SK-N-SH treated with all-trans-retinoic acid at 6 μM for 48 hours (cell line): ENCODE measurements at regions not wholly inside any gene's neighbourhood (a gene's known extent, or its start where the extent isn't known, plus 50 kb on each side); places are given as distances from the start of the nearest gene placed in this dataset.

Source experiments
- ATAC-seq: fragments of 200-7000 bp; cut with Tn5 transposase; 3 replicates; pipeline ENCODE4 v1.9.1; 2020; ENCODE audit warnings: mild to moderate bottlenecking, moderate library complexity
- ARNTL ChIP-seq: fragments of 450-650 bp; formaldehyde crosslinking; IDR thresholded peaks from 2 replicates; pipeline ENCODE4 v1.5.0; 2020; ENCODE audit warnings: low read depth, mild to moderate bottlenecking, moderate library complexity, borderline replicate concordance
- CREB5 ChIP-seq: fragments of 250-450 bp; sonication (Bioruptor Pico); IDR thresholded peaks from 2 replicates; pipeline ENCODE4 v1.5.1; 2020; ENCODE audit warnings: low read depth, mild to moderate bottlenecking, moderate library complexity
- CSRNP3 ChIP-seq: fragments of 250-450 bp; sonication (Bioruptor Pico); IDR thresholded peaks from 2 replicates; pipeline ENCODE4 v1.5.1; 2021; ENCODE audit warnings: mild to moderate bottlenecking, moderate library complexity
- ESRRG ChIP-seq: fragments of 250-450 bp; sonication (Bioruptor Pico); IDR thresholded peaks from 2 replicates; pipeline ENCODE4 v1.6.1; 2021; ENCODE audit warnings: mild to moderate bottlenecking
- PPARA ChIP-seq: fragments of 250-450 bp; sonication (Bioruptor Pico); IDR thresholded peaks from 2 replicates; pipeline ENCODE4 v1.5.0; 2020; ENCODE audit warnings: mild to moderate bottlenecking, borderline replicate concordance
- SNAI2 ChIP-seq: fragments of 250-450 bp; sonication (Bioruptor Pico); IDR thresholded peaks from 2 replicates; pipeline ENCODE4 v1.5.0; 2020; ENCODE audit warnings: mild to moderate bottlenecking, moderate library complexity
- TCF4 ChIP-seq: fragments of 250-450 bp; sonication (Bioruptor Pico); IDR thresholded peaks from 2 replicates; pipeline ENCODE4 v1.8.0; 2021; ENCODE audit warnings: mild to moderate bottlenecking, moderate library complexity, borderline replicate concordance
- TOX ChIP-seq: fragments of 250-450 bp; sonication (Bioruptor Pico); IDR thresholded peaks from 2 replicates; pipeline ENCODE4 v1.8.0; 2021; ENCODE audit warnings: mild to moderate bottlenecking, moderate library complexity, borderline replicate concordance
- ZFP3 ChIP-seq: fragments of 250-450 bp; sonication (Bioruptor Pico); IDR thresholded peaks from 2 replicates; pipeline ENCODE4 v1.5.0; 2020; ENCODE audit warnings: mild to moderate bottlenecking, moderate library complexity
- ZFP30 ChIP-seq: fragments of 450-650 bp; formaldehyde crosslinking; IDR thresholded peaks from 2 replicates; pipeline ENCODE4 v1.5.0; 2022; ENCODE audit warnings: mild to moderate bottlenecking, moderate library complexity
- ZNF565 ChIP-seq: fragments of 450-650 bp; formaldehyde crosslinking; conservative IDR thresholded peaks from 2 replicates; pipeline ENCODE4 v1.5.0; 2020; ENCODE audit warnings: low read depth, mild to moderate bottlenecking, moderate library complexity
- ZNF70 ChIP-seq: fragments of 450-650 bp; formaldehyde crosslinking; IDR thresholded peaks from 2 replicates; pipeline ENCODE4 v1.5.0; 2020; ENCODE audit warnings: mild to moderate bottlenecking, moderate library complexity
- ZNF8 ChIP-seq: fragments of 450-650 bp; formaldehyde crosslinking; IDR thresholded peaks from 2 replicates; pipeline ENCODE4 v1.5.0; 2020; ENCODE audit warnings: mild to moderate bottlenecking, moderate library complexity
- TF ChIP-seq, protein P1 (sequence below): fragments of 250-450 bp; sonication (Bioruptor Pico); IDR thresholded peaks from 2 replicates; pipeline ENCODE4 v1.8.0; 2020; ENCODE audit warnings: mild to moderate bottlenecking, moderate library complexity, borderline replicate concordance
- TF ChIP-seq, protein P2 (sequence below): fragments of 250-450 bp; sonication (Bioruptor Pico); IDR thresholded peaks from 2 replicates; pipeline ENCODE4 v1.5.0; 2020; ENCODE audit warnings: mild to moderate bottlenecking, moderate library complexity
- TF ChIP-seq, protein P3 (sequence below): fragments of 250-450 bp; sonication (Bioruptor Pico); IDR thresholded peaks from 2 replicates; pipeline ENCODE4 v1.8.0; 2021; ENCODE audit warnings: low read depth, mild to moderate bottlenecking, moderate library complexity, borderline replicate concordance

GRCh38 chr4:170723171-170723570 lies 633.4 kb upstream of the AADAT start:
- TF ChIP-seq CSRNP3 (CRISPR knock-in tag) (no peak), ARNTL (no peak), ZFP3 (CRISPR knock-in tag) (no peak), PPARA (CRISPR knock-in tag) (no peak), CREB5 (CRISPR knock-in tag) (no peak), ZNF8 (CRISPR knock-in tag) (no peak), SNAI2 (CRISPR knock-in tag) (no peak), ZNF565 (no peak), ESRRG (CRISPR knock-in tag) (no peak), TOX (CRISPR knock-in tag) (no peak), ZFP30 (no peak)
- TF ChIP-seq, protein P1, sequence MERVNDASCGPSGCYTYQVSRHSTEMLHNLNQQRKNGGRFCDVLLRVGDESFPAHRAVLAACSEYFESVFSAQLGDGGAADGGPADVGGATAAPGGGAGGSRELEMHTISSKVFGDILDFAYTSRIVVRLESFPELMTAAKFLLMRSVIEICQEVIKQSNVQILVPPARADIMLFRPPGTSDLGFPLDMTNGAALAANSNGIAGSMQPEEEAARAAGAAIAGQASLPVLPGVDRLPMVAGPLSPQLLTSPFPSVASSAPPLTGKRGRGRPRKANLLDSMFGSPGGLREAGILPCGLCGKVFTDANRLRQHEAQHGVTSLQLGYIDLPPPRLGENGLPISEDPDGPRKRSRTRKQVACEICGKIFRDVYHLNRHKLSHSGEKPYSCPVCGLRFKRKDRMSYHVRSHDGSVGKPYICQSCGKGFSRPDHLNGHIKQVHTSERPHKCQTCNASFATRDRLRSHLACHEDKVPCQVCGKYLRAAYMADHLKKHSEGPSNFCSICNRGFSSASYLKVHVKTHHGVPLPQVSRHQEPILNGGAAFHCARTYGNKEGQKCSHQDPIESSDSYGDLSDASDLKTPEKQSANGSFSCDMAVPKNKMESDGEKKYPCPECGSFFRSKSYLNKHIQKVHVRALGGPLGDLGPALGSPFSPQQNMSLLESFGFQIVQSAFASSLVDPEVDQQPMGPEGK (CRISPR knock-in tag), result no peak
- TF ChIP-seq, protein P2, sequence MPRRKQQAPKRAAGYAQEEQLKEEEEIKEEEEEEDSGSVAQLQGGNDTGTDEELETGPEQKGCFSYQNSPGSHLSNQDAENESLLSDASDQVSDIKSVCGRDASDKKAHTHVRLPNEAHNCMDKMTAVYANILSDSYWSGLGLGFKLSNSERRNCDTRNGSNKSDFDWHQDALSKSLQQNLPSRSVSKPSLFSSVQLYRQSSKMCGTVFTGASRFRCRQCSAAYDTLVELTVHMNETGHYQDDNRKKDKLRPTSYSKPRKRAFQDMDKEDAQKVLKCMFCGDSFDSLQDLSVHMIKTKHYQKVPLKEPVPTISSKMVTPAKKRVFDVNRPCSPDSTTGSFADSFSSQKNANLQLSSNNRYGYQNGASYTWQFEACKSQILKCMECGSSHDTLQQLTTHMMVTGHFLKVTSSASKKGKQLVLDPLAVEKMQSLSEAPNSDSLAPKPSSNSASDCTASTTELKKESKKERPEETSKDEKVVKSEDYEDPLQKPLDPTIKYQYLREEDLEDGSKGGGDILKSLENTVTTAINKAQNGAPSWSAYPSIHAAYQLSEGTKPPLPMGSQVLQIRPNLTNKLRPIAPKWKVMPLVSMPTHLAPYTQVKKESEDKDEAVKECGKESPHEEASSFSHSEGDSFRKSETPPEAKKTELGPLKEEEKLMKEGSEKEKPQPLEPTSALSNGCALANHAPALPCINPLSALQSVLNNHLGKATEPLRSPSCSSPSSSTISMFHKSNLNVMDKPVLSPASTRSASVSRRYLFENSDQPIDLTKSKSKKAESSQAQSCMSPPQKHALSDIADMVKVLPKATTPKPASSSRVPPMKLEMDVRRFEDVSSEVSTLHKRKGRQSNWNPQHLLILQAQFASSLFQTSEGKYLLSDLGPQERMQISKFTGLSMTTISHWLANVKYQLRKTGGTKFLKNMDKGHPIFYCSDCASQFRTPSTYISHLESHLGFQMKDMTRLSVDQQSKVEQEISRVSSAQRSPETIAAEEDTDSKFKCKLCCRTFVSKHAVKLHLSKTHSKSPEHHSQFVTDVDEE (CRISPR knock-in tag), result no peak
- TF ChIP-seq, protein P3, sequence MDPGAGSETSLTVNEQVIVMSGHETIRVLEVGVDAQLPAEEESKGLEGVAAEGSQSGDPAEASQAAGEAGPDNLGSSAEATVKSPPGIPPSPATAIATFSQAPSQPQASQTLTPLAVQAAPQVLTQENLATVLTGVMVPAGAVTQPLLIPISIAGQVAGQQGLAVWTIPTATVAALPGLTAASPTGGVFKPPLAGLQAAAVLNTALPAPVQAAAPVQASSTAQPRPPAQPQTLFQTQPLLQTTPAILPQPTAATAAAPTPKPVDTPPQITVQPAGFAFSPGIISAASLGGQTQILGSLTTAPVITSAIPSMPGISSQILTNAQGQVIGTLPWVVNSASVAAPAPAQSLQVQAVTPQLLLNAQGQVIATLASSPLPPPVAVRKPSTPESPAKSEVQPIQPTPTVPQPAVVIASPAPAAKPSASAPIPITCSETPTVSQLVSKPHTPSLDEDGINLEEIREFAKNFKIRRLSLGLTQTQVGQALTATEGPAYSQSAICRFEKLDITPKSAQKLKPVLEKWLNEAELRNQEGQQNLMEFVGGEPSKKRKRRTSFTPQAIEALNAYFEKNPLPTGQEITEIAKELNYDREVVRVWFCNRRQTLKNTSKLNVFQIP, result no peak
- no peak for ATAC-seq

DNA sequence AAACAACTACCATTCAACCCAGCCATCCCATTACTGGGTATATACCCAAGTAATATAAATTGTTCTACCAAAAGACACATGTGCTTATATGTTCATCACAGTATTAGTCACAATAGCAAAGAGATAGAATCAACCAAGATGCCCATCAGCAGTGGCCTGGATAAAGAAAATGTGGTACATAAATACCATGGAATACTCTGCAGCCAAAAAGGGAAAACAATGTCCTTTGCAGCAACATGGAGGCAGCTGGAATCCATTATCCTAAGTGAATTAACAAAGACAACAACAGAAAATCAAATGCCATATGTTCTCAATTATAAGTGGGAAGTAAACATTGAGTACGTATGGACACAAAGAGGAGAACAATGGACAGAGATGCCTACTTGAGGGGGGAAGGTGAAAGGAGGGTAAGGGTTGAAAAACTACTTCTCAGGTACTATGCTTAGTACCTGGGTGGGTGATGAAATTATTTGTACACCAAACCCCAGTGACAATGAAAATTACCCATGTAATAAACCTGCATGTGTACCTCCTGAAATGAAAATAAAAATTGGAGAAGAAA lies 632.1 kb upstream of the AADAT start:
- peak; percentile 71 for ATAC-seq
- TF ChIP-seq ZFP30 (peak; percentile 39; the same call in 1 of the 2 replicates), PPARA (CRISPR knock-in tag) (0 out of 2 replicates have a peak, but pooled peaks have one; percentile 78), ZNF565 (0 out of 2 replicates have a peak, but pooled peaks have one; percentile 28), ARNTL (0 out of 2 replicates have a peak, but pooled peaks have one; percentile 40), ZNF8 (CRISPR knock-in tag) (peak; percentile 88), TOX (CRISPR knock-in tag) (no peak), ZNF70 (peak; percentile 96), TCF4 (peak; percentile 100)
- TF ChIP-seq, protein P2 (CRISPR knock-in tag), result peak; percentile 95
- TF ChIP-seq, protein P3, result no peak
